H9 (cell line): ENCODE measurements at regions not wholly inside any gene's neighbourhood (a gene's known extent, or its start where the extent isn't known, plus 50 kb on each side); places are given as distances from the start of the nearest gene placed in this dataset.

ENCODE experiments used
- DNase-seq: peaks from one replicate; pipeline ENCODE4 v3.0.0-alpha.2; 2017
- H2AFZ ChIP-seq: one replicate; pipeline ENCODE4 v1.6.1; 2013; ENCODE audit warnings: mild to moderate bottlenecking, low read length, control low read depth, moderate library complexity
- H2AK5ac ChIP-seq: 2 replicates; pipeline ENCODE4 v1.6.1; 2013; ENCODE audit warnings: low read length, control low read depth, mixed read lengths; ENCODE audit not compliant: insufficient read length
- H2BK120ac ChIP-seq: one replicate; pipeline ENCODE4 v1.6.1; 2013; ENCODE audit warnings: low read depth, mild to moderate bottlenecking, low read length, control low read depth, inconsistent platforms; ENCODE audit not compliant: poor library complexity, severe bottlenecking
- H2BK12ac ChIP-seq: 2 replicates; pipeline ENCODE4 v1.6.1; 2013; ENCODE audit warnings: low read length, control low read depth, mixed read lengths, low read depth; ENCODE audit not compliant: insufficient read length
- H2BK15ac ChIP-seq: 2 replicates; pipeline ENCODE4 v1.6.1; 2013; ENCODE audit warnings: low read depth, low read length, control low read depth
- H2BK20ac ChIP-seq: one replicate; pipeline ENCODE4 v1.6.1; 2013; ENCODE audit warnings: low read depth, mild to moderate bottlenecking, low read length, control low read depth, inconsistent platforms; ENCODE audit not compliant: poor library complexity, severe bottlenecking
- H2BK5ac ChIP-seq: 2 replicates; pipeline ENCODE4 v1.6.1; 2013; ENCODE audit warnings: low read length, control low read depth, mixed read lengths; ENCODE audit not compliant: insufficient read length
- H3K14ac ChIP-seq: 2 replicates; pipeline ENCODE4 v1.6.1; 2013; ENCODE audit warnings: low read length, control low read depth; ENCODE audit not compliant: insufficient read depth
- H3K18ac ChIP-seq: 2 replicates; pipeline ENCODE4 v1.6.1; 2013; ENCODE audit warnings: low read depth, mild to moderate bottlenecking, mixed read lengths, low read length, control low read depth; ENCODE audit not compliant: insufficient read length
- H3K23ac ChIP-seq: 2 replicates; pipeline ENCODE4 v1.6.1; 2013; ENCODE audit warnings: low read length, control low read depth, mixed read lengths, low read depth; ENCODE audit not compliant: insufficient read length
- H3K23me2 ChIP-seq: 2 replicates; pipeline ENCODE4 v1.6.1; 2013; ENCODE audit warnings: low read depth, mild to moderate bottlenecking, mixed read lengths, low read length, control low read depth; ENCODE audit not compliant: insufficient read length, poor library complexity, severe bottlenecking
- H3K27ac ChIP-seq: 2 replicates; pipeline ENCODE4 v1.5.1; 2013; ENCODE audit warnings: low read length, control low read depth, mixed read lengths, low read depth; ENCODE audit not compliant: insufficient read length
- H3K27me3 ChIP-seq: 2 replicates; pipeline ENCODE4 v1.6.1; 2013; ENCODE audit warnings: low read length, control low read depth, inconsistent platforms; ENCODE audit not compliant: insufficient read depth
- H3K4ac ChIP-seq: 2 replicates; pipeline ENCODE4 v1.6.1; 2013; ENCODE audit warnings: low read depth, mild to moderate bottlenecking, control low read depth, inconsistent platforms, low read length, moderate library complexity
- H3K4me1 ChIP-seq: 2 replicates; pipeline ENCODE4 v1.6.1; 2013; ENCODE audit warnings: low read length, control low read depth, inconsistent platforms; ENCODE audit not compliant: insufficient read depth
- H3K4me2 ChIP-seq: 2 replicates; pipeline ENCODE4 v1.6.1; 2013; ENCODE audit warnings: low read length, control low read depth, mixed read lengths; ENCODE audit not compliant: insufficient read length, insufficient read depth
- H3K56ac ChIP-seq: 2 replicates; pipeline ENCODE4 v1.6.1; 2013; ENCODE audit warnings: low read depth, mild to moderate bottlenecking, mixed read lengths, low read length, control low read depth; ENCODE audit not compliant: insufficient read length
- H3K79me1 ChIP-seq: 2 replicates; pipeline ENCODE4 v1.6.1; 2013; ENCODE audit warnings: low read depth, mild to moderate bottlenecking, moderate library complexity, low read length, control low read depth, inconsistent platforms; ENCODE audit not compliant: insufficient read depth, poor library complexity, severe bottlenecking
- H3K79me2 ChIP-seq: 2 replicates; pipeline ENCODE4 v1.6.1; 2013; ENCODE audit warnings: low read length, control low read depth, inconsistent platforms; ENCODE audit not compliant: insufficient read depth
- H3K9ac ChIP-seq: 2 replicates; pipeline ENCODE4 v1.6.1; 2013; ENCODE audit warnings: low read length, control low read depth, mixed read lengths; ENCODE audit not compliant: insufficient read length; ENCODE audit errors: extremely low read depth
- H3K9me3 ChIP-seq: one replicate; pipeline ENCODE4 v1.6.1; 2013; ENCODE audit warnings: low read depth, low read length, inconsistent platforms; ENCODE audit not compliant: control insufficient read depth
- H3T11ph ChIP-seq: one replicate; pipeline ENCODE4 v1.6.1; 2013; ENCODE audit warnings: mild to moderate bottlenecking, low read length, control low read depth, inconsistent platforms
- H4K20me1 ChIP-seq: one replicate; pipeline ENCODE4 v1.6.1; 2013; ENCODE audit not compliant: control insufficient read depth, insufficient read length, insufficient read depth
- H4K5ac ChIP-seq: 2 replicates; pipeline ENCODE4 v1.6.1; 2013; ENCODE audit warnings: low read depth, mild to moderate bottlenecking, mixed read lengths, low read length, control low read depth; ENCODE audit not compliant: insufficient read length
- H4K8ac ChIP-seq: replicated peaks from 2 replicates; pipeline ENCODE4 v1.6.1; 2013; ENCODE audit warnings: low read length, control low read depth, mixed read lengths, low read depth; ENCODE audit not compliant: insufficient read length
- H4K91ac ChIP-seq: 2 replicates; pipeline ENCODE4 v1.6.1; 2013; ENCODE audit warnings: low read depth, mild to moderate bottlenecking, moderate library complexity, mixed read lengths, low read length, control low read depth; ENCODE audit not compliant: insufficient read length
- H3K27ac Mint-ChIP-seq, 3 experiments: 2 replicates in 2 of 3; 3 replicates in 1 of 3; pipeline ENCODE4 v1.8.0; 2020 to 2021; ENCODE audit warnings: mixed read lengths in 3 of 3, mild to moderate bottlenecking in 1 of 3, moderate library complexity in 1 of 3
- H3K27me3 Mint-ChIP-seq: 2 replicates; pipeline ENCODE4 v1.8.0; 2021; ENCODE audit warnings: low read depth, mild to moderate bottlenecking, moderate library complexity, mixed read lengths
- H3K36me3 Mint-ChIP-seq, 3 experiments: 2 replicates in 2 of 3; 3 replicates in 1 of 3; pipeline ENCODE4 v1.8.0; 2020 to 2021; ENCODE audit warnings: low read depth in 3 of 3, mixed read lengths in 3 of 3; ENCODE audit not compliant: insufficient read depth in 1 of 3
- H3K4me1 Mint-ChIP-seq, 2 experiments: 2 replicates each; pipeline ENCODE4 v1.8.0; 2020; ENCODE audit warnings: mixed read lengths in 2 of 2
- H3K4me3 Mint-ChIP-seq, 2 experiments: 2 replicates in 1 of 2; 3 replicates in 1 of 2; pipeline ENCODE4 v1.8.0; 2020 to 2021; ENCODE audit warnings: mild to moderate bottlenecking in 2 of 2, mixed read lengths in 2 of 2, moderate library complexity in 1 of 2
- H3K9me3 Mint-ChIP-seq, 2 experiments: 2 replicates in 1 of 2; 3 replicates in 1 of 2; pipeline ENCODE4 v1.8.0; 2020; ENCODE audit warnings: mild to moderate bottlenecking in 2 of 2, mixed read lengths in 2 of 2, moderate library complexity in 1 of 2
- WGBS: extraction: QIAGEN DNeasy Blood & Tissue Kit; methylation state at CpG from one replicate; pipeline ENCODE4 v1.1.7; 2013; ENCODE audit warnings: missing lambda C conversion rate, low lambda C conversion rate, mixed read lengths; ENCODE audit not compliant: insufficient read length; ENCODE audit errors: extremely low coverage; 5-methylcytosine and 5-hydroxymethylcytosine counted together
- TF ChIP-seq, protein P1 (sequence below): fragments of 200-600 bp; sonication (generic); conservative IDR thresholded peaks from 3 replicates; pipeline ENCODE4 v1.8.0; 2021; ENCODE audit warnings: antibody characterized with exemption, mild to moderate bottlenecking

DNA sequence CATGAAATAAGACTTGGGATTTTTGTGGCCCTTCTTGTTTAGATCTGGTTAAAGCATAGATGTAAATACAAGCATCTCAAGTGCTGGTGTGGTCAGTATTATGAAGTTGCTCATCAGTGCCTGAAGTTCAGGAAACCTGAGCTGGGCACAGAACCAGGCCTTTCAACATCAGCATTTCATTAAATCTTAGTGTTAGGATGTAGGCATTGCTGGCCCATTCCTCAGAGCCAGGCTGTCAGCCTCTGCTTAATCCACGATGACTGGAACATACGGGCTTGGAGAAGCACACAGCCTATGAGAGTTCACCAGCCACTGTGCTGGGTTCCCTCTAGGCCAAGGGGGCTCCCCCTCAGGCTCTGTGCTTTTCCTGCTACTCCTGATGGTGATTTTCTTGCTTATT is 270.2 kb downstream of the EN1 start:
- no peak overlapping the region for H2BK15ac ChIP-seq
- no peaks in the 10 kb centered on the region for H3K9me3 ChIP-seq
- H3T11ph ChIP-seq = no peak overlapping the region
- Mint-ChIP-seq H3K36me3 (no peaks in the 10 kb centered on the region; a peak in 1 of 7 replicates), H3K27me3 (no peaks in the 10 kb centered on the region; the same call in 1 of the 2 replicates), H3K9me3 (no peaks in the 10 kb centered on the region), H3K4me3 (no peak overlapping the region), H3K27ac (no peak overlapping the region), H3K4me1 (peaks cover 15 to 19% of the 10 kb centered on the region in 2 experiments)
- H3K18ac ChIP-seq = no peak overlapping the region
- H3K4ac ChIP-seq = no peak overlapping the region
- H4K20me1 ChIP-seq = no peaks in the 10 kb centered on the region
- H4K8ac ChIP-seq = no peak overlapping the region
- TF ChIP-seq, protein P1, sequence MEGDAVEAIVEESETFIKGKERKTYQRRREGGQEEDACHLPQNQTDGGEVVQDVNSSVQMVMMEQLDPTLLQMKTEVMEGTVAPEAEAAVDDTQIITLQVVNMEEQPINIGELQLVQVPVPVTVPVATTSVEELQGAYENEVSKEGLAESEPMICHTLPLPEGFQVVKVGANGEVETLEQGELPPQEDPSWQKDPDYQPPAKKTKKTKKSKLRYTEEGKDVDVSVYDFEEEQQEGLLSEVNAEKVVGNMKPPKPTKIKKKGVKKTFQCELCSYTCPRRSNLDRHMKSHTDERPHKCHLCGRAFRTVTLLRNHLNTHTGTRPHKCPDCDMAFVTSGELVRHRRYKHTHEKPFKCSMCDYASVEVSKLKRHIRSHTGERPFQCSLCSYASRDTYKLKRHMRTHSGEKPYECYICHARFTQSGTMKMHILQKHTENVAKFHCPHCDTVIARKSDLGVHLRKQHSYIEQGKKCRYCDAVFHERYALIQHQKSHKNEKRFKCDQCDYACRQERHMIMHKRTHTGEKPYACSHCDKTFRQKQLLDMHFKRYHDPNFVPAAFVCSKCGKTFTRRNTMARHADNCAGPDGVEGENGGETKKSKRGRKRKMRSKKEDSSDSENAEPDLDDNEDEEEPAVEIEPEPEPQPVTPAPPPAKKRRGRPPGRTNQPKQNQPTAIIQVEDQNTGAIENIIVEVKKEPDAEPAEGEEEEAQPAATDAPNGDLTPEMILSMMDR = no peak
- no peak overlapping the region for H3K9ac ChIP-seq
- no peak overlapping the region for H4K91ac ChIP-seq
- H3K4me2 ChIP-seq = no peak overlapping the region
- H3K27ac ChIP-seq = no peak overlapping the region
- H2AK5ac ChIP-seq = no peak overlapping the region
- H3K4me1 ChIP-seq = no peaks in the 10 kb centered on the region
- no peak overlapping the region for H3K23ac ChIP-seq
- H2BK120ac ChIP-seq = no peak overlapping the region
- no peak overlapping the region for H2BK20ac ChIP-seq
- no peak overlapping the region for H4K5ac ChIP-seq
- no peaks in the 10 kb centered on the region for H3K79me2 ChIP-seq
- no peak for DNase-seq
- H2BK12ac ChIP-seq = no peak overlapping the region
- no peaks in the 10 kb centered on the region for H3K79me1 ChIP-seq
- WGBS = no CpG with 5 or more reads among the region's 2 CpGs
- no peak overlapping the region for H2BK5ac ChIP-seq
- no peak overlapping the region for H2AFZ ChIP-seq
- H3K27me3 ChIP-seq = no peaks in the 10 kb centered on the region
- no peaks in the 10 kb centered on the region for H3K23me2 ChIP-seq
- no peak overlapping the region for H3K56ac ChIP-seq
- H3K14ac ChIP-seq = no peak overlapping the region
